Endometrium (tissue), 2 donors: ENCODE measurements at regions not wholly inside any gene's neighbourhood (a gene's known extent, or its start where the extent isn't known, plus 50 kb on each side); places are given as distances from the start of the nearest gene placed in this dataset.
"Not testable (repeated sequence)": the region's sequence is repeated elsewhere in the genome, so short reads cannot be mapped to it uniquely, and the experiment has no call there.

Source experiments
- FAIRE-seq: peaks from 2 replicates; lab custom pipeline; 2012; peaks lifted over from hg19 to GRCh38; lab: Jason Lieb, UNC
- donor health status: control.
- donor health status: control.

DNA sequence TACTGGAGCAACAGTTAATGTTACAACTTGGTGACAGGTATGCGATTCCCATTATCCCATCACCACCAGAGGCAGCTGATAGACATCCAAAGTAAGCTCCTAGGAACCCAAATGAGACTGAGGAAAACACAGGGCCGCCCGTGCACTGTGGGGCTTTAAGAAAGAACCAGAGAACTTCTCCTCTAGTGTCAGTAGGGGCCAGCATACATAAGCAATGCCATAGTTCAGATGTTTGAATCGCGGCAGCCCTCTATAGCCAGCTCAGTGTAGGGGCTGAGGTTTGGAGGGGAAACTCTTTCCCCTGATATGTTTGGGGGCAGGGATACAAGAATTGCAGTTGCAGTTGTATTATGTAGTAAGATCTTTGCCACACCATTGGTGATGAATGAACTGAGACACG is 593.3 kb upstream of the NCAM2 start:
- FAIRE-seq, result no peak

DNA sequence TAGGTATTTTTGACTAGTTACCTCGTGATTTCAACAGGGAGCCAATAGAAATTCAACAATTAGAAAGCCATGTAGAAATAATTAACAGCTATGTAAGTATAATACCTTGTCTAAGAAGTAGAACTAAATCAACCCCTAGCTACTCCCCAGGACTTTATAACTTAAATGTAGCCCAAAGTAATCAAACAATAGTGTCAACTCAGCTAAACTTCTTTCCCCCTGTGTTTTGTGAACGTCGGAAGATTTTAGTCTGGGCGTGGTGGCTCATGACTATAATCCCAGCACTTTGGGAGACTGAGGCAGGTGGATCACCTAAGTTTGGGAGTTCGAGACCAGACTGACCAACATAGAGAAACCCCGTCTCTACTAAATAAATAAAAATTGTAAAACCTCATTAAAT is 579.9 kb upstream of the NCAM2 start:
- FAIRE-seq, result no peak

DNA sequence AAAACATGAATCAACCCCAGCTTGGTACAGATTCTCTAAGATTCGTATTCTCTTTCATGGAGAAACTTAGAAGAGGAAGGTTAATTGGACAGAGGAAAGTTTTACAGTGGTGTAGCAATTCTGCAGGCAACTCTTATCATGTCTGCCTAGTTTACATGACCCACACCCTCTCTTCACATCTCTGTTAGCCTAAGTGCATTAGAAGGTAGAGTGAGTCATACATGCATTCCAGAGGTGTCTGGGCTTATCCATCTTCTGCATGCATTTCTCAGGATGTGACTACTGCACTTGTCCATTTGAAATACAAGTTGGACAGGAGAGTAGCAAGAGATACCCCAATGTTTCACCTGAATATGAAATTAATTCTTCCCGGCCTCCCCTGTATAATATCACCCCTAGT is 578.4 kb upstream of the NCAM2 start:
- no peak for FAIRE-seq

GRCh38 chr21:20424943-20425342 is 573.3 kb upstream of the NCAM2 start:
- FAIRE-seq, result no peak

GRCh38 chr21:20425856-20426255 is 572.4 kb upstream of the NCAM2 start:
- FAIRE-seq, result no peak

DNA sequence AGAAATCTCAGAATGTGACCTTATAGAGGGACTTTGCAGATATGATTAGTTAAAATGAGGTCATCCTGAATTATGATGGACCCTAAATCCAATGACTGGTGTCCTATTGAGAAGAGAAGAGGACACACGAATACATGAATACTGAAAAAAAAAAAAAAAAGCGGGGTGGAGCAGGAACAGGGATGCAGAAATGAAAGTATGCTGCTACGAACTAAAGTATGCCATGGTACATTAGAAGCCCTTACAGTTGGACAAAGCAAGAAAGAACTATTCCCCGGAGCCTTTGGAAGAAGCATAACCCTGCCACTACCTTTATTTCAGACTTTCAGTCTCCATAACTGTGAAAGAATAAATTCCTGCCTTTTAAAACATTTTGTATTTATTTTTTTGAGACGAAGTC is 557.9 kb upstream of the NCAM2 start:
- FAIRE-seq, result no peak

DNA sequence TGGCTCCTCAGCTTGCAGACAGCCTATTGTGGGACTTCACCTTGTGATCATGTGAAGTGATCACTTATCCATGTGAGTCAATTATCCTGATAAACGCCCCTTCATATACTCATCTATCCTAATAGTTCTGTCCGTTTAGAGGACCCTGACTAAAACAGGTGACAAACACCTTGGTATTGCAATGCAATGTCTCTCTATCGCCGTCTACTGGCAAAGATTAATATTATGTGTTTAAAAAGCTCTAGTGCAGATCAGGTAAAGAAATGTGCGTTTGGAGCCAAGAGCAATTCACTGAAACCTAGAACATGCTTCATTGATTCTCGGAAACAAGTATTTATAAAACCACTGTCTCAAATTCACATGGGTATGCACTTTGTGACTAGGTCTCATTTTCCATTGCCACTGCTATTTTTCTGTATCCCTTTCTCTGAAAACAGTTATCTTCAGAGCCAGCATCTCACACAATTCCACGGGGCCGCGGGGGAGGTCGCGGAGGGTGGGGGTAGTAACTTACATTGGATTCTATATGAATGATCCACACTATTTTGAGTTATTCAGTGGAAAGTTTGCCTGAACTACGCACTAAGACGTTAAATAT is 554.6 kb upstream of the NCAM2 start:
- FAIRE-seq, result no peak

GRCh38 chr21:20445971-20446370 is 552.2 kb upstream of the NCAM2 start:
- no peak for FAIRE-seq

GRCh38 chr21:20451046-20451445 is 547.2 kb upstream of the NCAM2 start:
- FAIRE-seq, result no peak

- FAIRE-seq, result no peak
Observed at GRCh38 chr21:20452935-20453334, 545.3 kb upstream of the NCAM2 start.

- no peak for FAIRE-seq
Observed at GRCh38 chr21:20459838-20460237, 538.4 kb upstream of the NCAM2 start.

DNA sequence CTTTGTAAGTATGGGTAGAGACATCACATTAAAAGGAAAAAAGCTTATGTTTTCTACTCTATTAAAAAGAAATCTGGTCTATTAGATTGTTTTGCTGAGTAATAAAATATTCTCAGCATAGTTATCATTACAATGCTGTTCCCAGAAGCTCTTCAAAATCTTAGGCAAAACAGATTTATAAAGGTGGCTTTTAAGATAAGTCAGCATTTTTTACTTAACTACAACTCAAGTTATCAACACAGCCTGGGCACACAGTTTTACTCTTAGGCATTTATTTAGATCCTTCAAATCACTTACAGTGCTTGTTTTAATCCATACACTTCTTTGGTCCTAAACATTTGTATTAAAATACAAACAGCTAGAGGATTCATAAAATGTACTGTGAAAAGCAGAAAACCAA is 534.8 kb upstream of the NCAM2 start:
- no peak for FAIRE-seq

- FAIRE-seq, result no peak
Observed at GRCh38 chr21:20469361-20469760, 528.8 kb upstream of the NCAM2 start.

DNA sequence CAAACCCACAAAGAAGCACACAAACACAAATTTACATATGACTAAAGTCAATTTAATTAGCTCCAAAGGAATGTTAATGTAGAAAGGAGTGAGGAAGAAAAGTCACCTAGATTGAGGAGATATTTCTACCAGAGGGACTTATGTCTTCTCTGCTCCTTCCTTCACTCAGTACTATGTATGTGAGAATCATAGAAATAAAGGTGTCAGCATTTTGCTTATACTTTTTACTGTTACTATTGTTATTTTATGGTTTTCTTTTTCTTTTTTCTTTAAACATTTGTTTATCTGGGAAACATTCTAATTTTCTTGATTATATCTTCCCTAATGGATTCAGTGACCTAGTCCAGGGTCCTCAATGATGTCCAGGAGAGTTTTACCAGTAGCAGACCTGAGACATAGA is 511.9 kb upstream of the NCAM2 start:
- FAIRE-seq, result no peak

GRCh38 chr21:20502915-20503314 is 495.3 kb upstream of the NCAM2 start:
- not testable (repeated sequence) for FAIRE-seq

GRCh38 chr21:20507783-20508182 is 490.4 kb upstream of the NCAM2 start:
- no peak for FAIRE-seq

- FAIRE-seq, result no peak
Observed at GRCh38 chr21:20511216-20511880, 486.9 kb upstream of the NCAM2 start.

- no peak for FAIRE-seq
Observed at GRCh38 chr21:20515446-20515845, 482.8 kb upstream of the NCAM2 start.

GRCh38 chr21:20519076-20519475 is 479.1 kb upstream of the NCAM2 start:
- no peak for FAIRE-seq

GRCh38 chr21:20522611-20523010 is 475.6 kb upstream of the NCAM2 start:
- no peak for FAIRE-seq

DNA sequence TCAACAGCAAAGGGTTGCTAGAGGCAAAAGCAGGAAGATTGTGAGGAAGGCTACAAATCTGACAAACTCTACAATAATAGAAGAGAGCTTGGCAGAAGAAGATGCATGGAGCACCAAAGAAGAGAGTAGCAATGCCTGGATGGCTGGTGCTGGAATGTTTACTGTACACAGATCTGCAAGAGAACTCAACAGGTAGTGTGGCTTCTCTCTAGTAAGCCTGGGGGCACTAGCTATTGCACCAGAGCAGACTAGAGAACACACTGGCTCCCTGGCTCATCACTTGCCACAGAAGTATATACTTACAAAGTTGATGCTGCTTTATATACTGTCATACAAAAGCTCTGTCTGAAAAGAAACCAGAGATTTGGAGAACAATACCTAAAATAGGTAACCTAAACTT is 475.0 kb upstream of the NCAM2 start:
- FAIRE-seq, result no peak

GRCh38 chr21:20527731-20528460 is 470.3 kb upstream of the NCAM2 start:
- FAIRE-seq, result peak; percentile 45

DNA sequence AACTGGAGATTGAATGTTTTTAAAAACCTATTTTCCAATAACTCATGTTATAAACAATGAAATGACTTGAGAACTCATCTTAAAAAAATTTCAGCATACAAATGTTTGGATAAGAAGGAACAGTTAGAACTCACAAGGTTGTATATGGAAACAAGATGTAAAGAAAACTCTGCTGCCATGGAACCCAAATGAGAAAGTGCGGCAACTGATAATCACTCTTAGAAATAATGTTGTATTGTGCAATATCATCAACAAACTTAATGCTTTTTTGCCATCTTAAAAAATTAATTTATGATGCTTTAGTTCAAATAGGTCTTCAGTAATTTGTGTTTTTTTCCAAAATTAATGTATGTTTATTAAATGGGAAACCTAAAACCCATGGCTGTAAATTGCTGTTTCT is 461.1 kb upstream of the NCAM2 start:
- no peak for FAIRE-seq
